ENCODE measurements at regions not wholly inside any gene's neighbourhood (a gene's known extent, or its start where the extent isn't known, plus 50 kb on each side); places are given as distances from the start of the nearest gene placed in this dataset.
"Not testable (repeated sequence)": the region's sequence is repeated elsewhere in the genome, so short reads cannot be mapped to it uniquely, and the experiment has no call there.

DNA sequence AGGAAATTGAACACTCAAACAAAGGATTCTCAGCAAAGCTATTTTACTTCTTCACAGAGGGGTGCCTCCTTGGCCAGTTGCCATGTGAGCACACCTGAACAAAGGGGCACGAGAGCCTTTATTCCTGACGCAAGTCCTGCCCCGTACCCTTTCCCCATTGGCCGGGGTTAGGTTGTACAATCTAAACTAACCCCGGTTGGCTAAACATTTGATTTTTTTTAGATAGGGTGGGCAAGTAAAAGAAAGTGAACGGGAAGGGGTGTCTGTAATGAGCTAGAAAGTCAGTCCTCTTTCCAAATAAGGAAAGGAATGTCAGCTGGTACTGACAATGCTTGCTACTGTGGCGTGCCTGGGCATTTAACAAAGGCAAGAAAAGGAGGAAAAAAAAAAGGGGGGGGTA lies 135.5 kb upstream of the CDKN3 start:
- no peak for DNase-seq (ENCODE audit: low spot score, unreplicated experiment)
- H3K4me1 Mint-ChIP-seq (ENCODE audit: low read depth), result peaks cover 19% of the 10 kb centered on the region
- peaks cover 4% of the 10 kb centered on the region for H3K9me3 Mint-ChIP-seq (ENCODE audit: low read depth)
- no peak overlapping the region for H3K4me3 Mint-ChIP-seq (ENCODE audit: low read depth)
- H3K36me3 Mint-ChIP-seq (ENCODE audit: insufficient read depth), result no peaks in the 10 kb centered on the region
- H3K27me3 Mint-ChIP-seq, result peaks cover 48% of the 10 kb centered on the region
- TF ChIP-seq CTCF (IDR thresholded peaks at IDR 0.05; ENCODE audit: unreplicated experiment), result no peak
- H3K27ac Mint-ChIP-seq, result peak overlapping the region; percentile 21

- not testable (repeated sequence) for H3K27ac Mint-ChIP-seq; DNase-seq (ENCODE audit: low spot score, unreplicated experiment); H3K36me3 Mint-ChIP-seq (ENCODE audit: insufficient read depth); H3K9me3 Mint-ChIP-seq (ENCODE audit: low read depth); H3K4me1 Mint-ChIP-seq (ENCODE audit: low read depth); H3K4me3 Mint-ChIP-seq (ENCODE audit: low read depth)
- H3K27me3 Mint-ChIP-seq, result peaks cover 20% of the 10 kb centered on the region
These were observed 130.2 kb upstream of the CDKN3 start for GRCh38 chr14:54266616-54267015.

DNA sequence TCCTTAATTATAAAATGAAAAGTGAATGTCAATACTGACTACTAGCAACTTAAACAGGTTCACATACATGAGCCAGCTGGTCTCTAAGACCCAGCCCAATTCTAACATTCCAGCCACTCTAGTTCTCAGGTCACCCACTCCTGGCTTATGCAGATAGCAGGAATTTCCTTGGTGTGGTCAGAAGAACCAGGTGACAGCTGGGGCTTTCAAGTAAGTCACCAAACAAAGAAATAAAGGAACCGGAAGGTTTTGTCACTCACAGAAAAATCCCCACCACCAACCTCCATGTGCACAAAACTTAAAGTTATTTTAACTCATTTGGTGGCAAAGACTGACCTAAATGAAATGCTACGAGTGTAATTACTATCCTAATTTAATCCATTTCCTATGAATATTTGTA lies 129.6 kb upstream of the CDKN3 start:
- H3K4me3 Mint-ChIP-seq (ENCODE audit: low read depth), result no peak overlapping the region
- no peaks in the 10 kb centered on the region for H3K36me3 Mint-ChIP-seq (ENCODE audit: insufficient read depth)
- DNase-seq (ENCODE audit: low spot score, unreplicated experiment), result no peak
- no peak for TF ChIP-seq CTCF (IDR thresholded peaks at IDR 0.05; ENCODE audit: unreplicated experiment)
- no peak overlapping the region for H3K27ac Mint-ChIP-seq
- H3K9me3 Mint-ChIP-seq (ENCODE audit: low read depth), result no peaks in the 10 kb centered on the region
- no peaks in the 10 kb centered on the region for H3K4me1 Mint-ChIP-seq (ENCODE audit: low read depth)
- H3K27me3 Mint-ChIP-seq, result peaks cover 20% of the 10 kb centered on the region

DNA sequence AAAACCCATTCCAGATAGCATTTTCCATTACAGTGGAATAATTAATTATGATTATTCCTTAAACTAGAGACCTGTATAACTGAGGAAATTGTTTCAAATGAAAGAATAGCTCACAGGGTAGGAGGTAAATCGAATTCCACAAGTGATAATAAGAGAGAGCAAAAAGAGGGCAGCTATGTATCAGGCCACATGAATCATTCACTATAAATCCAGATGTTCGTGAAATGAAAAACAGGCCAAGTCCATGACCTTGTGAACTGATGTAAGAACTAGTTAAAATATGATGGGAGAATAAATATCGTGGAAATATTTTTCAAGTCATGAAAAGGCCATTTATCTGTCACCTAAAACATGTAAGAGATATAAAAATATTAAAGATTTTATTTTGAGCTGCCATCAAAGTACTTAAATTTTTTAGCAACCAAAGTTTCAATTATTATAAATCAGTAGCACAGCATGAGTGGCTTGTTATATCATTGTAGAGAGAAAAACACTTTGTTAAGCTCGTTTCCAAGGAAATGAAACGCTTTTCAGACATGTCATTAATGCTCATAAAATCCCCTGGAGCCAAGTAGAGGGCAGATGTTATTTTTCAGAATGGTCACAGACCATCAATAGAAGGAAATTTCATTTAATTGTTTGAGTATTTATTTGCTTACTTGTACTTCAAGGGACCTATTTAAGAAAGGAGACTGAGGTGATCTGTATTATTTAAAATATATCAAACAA lies 120.6 kb upstream of the CDKN3 start:
- Mint-ChIP-seq H3K4me1 (ENCODE audit: low read depth) (no peaks in the 10 kb centered on the region), H3K9me3 (ENCODE audit: low read depth) (no peaks in the 10 kb centered on the region)

DNA sequence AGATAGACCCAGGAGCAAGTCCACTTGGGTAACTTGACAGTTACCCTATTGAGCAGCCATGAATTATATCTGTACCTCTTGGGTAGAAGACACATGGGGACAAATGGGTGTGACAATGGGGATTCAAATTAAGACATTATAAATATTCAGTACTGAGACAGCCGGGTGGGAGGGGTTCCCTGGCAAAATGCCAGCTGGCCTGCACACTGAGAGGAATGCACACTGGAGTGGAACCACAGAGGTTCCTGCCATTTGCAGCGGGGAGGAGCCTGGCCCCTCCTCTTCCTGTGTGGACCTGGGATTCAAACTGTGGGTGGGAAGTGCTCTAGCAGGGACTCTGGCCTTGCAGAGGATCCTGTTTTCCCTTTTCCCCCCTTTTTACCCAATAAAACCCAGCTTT lies 118.7 kb upstream of the CDKN3 start:
- Mint-ChIP-seq H3K4me1 (ENCODE audit: low read depth) (no peaks in the 10 kb centered on the region), H3K36me3 (ENCODE audit: insufficient read depth) (no peaks in the 10 kb centered on the region), H3K4me3 (ENCODE audit: low read depth) (no peak overlapping the region), H3K9me3 (ENCODE audit: low read depth) (no peaks in the 10 kb centered on the region), H3K27ac (no peak overlapping the region), H3K27me3 (peaks cover 9% of the 10 kb centered on the region)
- no peak for TF ChIP-seq CTCF (IDR thresholded peaks at IDR 0.05; ENCODE audit: unreplicated experiment)
- DNase-seq (ENCODE audit: low spot score, unreplicated experiment), result no peak

More for the DNA sequence above, 120.6 kb upstream of the CDKN3 start:
- Mint-ChIP-seq H3K4me3 (ENCODE audit: low read depth) (no peak overlapping the region), H3K36me3 (ENCODE audit: insufficient read depth) (no peaks in the 10 kb centered on the region), H3K27ac (no peak overlapping the region), H3K27me3 (peaks cover 9% of the 10 kb centered on the region)
- no peak for DNase-seq (ENCODE audit: low spot score, unreplicated experiment)
- TF ChIP-seq CTCF (IDR thresholded peaks at IDR 0.05; ENCODE audit: unreplicated experiment), result no peak

DNA sequence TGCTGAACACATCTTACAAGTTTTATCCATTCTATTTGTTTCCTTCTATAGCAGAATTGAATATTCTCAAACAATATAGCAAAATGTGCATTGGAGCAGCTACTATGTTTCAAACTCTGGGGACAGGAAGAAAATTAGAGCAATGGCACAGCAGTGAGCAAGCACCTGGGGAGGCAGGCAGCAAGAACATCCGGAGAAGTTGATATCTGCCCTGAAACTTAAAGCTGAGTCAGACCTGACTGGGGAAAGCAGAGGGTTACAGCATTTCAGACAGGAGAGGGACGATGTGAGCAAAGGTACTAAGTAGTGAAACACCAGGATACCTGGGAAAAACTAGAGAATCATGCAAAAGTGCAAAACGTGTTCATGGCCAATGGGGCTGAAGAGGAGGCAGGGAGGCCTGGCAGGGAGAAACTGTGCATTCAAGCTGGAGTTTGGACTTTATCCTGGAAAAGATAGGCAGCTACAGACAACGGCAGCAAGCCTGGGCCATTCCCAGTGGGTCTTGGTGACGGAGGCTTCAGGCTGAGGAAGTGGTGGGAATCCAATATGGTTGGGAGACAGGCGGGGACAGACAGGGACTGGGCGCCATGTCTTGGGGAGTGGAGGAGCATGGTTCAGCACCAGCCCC lies 118.0 kb upstream of the CDKN3 start:
- TF ChIP-seq CTCF (IDR thresholded peaks at IDR 0.05; ENCODE audit: unreplicated experiment), result no peak
- no peaks in the 10 kb centered on the region for H3K36me3 Mint-ChIP-seq (ENCODE audit: insufficient read depth)
- H3K27ac Mint-ChIP-seq, result no peak overlapping the region
- DNase-seq (ENCODE audit: low spot score, unreplicated experiment), result no peak
- no peak overlapping the region for H3K4me3 Mint-ChIP-seq (ENCODE audit: low read depth)
- H3K4me1 Mint-ChIP-seq (ENCODE audit: low read depth), result no peaks in the 10 kb centered on the region
- no peaks in the 10 kb centered on the region for H3K9me3 Mint-ChIP-seq (ENCODE audit: low read depth)
- peaks cover 16% of the 10 kb centered on the region for H3K27me3 Mint-ChIP-seq

Data from progenitor cell of endocrine pancreas (in vitro differentiated cells).